Stimulated activated CD8-positive, alpha-beta memory T cell treated with anti-CD3 and anti-CD28 coated beads, Interleukin-4, amount 100 ng/mL, for 24 hours (primary cell): ENCODE measurements at regions not wholly inside any gene's neighbourhood (a gene's known extent, or its start where the extent isn't known, plus 50 kb on each side); places are given as distances from the start of the nearest gene placed in this dataset.

Experiments
- DNase-seq: peaks from one replicate; pipeline ENCODE4 v3.0.0-alpha.2; 2020; ENCODE audit warnings: low read depth

DNA sequence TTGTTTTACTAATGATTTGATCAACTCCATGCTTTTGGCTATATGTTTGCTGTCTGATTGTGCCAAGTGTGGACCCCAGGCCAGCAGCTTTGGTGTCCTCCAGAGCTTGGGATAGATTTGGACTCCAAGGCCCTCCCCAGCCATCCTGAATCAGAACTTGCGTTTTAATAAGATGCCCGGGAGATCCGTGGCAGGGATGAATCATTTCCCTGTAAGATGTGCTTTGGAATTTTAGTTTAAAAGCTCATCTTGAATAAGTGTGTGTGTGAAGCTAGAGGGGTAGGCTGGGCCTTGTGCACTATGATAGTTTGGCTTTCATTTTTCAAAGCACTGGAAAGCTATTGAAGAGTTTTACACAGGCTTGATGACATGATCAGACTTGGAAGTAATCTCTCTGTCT is 66.2 kb upstream of the SDK1 start:
- DNase-seq = no peak

DNA sequence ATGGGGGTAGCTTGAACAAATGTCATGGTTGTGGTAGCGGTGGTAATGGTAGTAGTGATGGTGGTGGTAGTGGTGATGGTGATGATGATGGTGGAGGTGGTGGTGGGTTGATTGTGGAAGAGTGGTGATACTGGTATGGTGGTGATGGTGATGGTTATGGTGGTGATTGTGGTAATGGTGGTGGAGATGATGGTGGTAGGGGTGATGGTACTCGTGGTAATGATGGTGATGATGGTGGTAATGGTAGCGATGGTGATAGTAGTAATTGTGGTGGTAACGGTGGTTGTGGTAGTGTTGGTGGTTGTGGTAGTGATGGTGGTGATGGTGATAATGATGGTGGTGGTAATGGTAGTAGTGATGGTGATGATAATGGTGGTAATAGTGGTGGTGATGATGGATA is 65.7 kb upstream of the SDK1 start:
- no peak for DNase-seq

DNA sequence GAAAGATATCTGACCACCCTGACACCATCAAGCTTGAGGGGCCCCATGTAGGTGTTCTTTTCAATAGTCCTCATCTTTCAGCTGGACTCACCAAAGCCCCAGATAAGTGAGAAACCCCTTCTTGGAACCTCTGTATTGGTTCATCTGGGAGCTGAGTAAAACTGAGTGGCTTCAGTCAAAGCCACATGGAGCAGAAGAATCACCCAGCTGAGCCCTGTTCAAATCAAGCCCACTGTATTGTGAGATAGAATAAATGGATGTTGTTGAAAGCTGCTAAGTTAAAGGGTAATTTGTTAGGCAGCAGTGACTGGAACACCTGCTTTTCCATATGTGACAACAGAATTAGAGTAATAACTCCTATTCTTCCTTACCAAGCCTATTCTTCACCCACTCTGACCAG is 64.8 kb upstream of the SDK1 start:
- no peak for DNase-seq

DNA sequence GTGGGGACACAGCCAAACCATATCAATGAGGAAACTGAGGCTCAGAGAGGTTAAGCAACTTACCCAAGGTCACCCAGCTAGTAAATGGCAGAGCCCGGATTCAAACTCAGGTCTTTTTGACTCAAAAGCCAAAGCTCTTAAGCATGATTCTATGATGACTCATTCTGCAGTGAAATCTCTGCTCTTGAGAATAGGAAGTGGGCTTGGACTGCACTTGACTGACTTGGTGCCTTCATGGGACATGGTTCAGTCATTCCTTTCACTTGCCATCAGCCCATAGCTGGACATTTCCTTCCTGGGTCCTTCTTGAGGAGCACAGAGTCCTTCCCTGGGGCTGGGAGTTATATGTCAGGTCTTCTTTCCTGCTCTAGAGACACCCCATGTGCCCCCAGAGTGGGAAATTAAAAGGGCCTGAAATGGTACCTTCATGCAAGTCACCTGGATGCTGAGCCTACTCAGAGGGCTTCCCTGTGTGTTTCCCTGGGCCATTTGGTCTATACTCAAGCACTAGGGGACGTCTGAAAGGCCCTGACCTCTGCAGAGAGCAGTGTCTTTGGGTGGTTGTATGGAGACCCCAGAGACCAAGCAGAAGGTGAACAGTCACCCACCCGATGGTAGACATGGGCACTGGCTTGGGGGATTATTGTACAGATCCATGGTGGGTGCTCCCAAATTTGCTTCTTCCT is 62.4 kb upstream of the SDK1 start:
- DNase-seq = no peak

DNA sequence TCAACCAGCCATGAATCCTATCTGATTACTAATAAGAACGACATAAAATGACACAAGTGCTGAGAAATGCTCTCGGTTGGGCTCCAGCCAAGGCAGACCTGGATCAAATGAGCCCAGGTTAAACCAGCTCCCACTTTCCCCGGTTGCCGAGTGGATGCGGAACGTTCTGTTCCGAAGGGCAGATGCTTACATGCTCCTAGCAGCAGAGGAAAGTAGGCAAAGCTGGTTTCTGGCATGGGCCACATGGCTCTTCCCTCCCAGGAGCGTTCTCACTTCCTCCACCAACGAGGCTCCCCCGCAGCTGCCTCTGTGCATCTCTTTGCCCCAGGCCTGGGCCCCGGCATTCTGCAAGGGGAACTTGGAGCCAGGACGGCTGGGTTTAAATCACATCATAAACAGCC is 61.8 kb upstream of the SDK1 start:
- DNase-seq = no peak

DNA sequence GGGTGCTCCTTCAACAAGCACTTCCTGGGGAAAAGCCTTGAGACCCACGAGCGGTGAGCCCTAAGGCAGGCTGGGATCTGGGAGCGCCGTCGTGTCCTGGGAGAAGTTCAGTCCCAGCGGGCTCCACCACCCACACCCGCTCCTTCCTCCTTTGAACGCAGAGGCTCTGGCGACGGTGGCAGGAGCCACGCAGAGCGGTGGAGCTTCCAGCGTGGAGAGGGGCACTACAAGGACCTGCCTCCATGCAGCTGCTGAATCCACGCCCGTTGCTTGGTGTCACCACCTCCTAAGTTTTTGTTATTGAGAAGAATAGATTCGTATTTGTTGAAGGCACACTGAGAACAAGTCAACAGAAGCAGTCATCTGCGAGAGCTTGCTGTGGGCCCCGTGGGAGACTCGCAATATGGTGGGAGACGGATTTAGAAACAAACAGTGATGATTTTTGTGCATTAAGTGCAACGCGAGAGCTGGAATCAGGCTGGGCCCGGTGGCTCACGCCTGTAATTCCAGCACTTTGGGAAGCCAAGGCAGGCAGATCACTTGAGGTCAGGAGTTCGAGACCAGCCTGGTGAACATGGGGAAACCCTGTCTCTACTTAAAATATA is 60.1 kb upstream of the SDK1 start:
- no peak for DNase-seq

GRCh38 chr7:3241686-3242258 is 59.3 kb upstream of the SDK1 start:
- DNase-seq = no peak

DNA sequence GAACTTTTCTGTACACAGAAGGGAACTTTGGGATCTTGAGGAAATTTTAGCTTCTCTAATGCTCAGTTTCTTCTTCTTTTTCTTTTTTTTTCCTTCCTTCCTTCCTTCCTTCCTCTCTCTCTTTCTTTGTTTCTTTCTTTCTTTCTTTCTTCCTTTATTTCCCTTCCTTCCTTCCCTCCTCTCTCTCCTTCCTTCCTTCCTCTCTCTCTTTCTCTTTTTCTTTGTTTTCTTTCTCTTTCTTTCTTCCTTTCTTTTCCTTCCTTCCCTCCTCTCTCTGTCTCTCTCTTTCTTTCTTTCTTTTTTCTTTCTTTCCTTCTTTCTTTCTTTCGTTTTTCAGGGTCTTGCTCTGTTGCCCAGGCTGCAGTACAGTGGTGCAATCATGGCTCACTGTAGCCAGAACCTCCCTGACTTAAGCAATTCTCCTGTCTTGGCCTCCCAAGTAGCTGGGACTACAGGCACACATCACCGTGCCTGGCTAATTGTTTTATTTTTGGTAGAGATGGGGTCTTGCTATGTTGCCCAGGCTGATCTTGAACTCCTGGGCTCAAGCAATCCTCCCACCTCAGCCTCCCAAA is 58.6 kb upstream of the SDK1 start:
- no peak for DNase-seq

GRCh38 chr7:3243256-3243655 is 57.8 kb upstream of the SDK1 start:
- no peak for DNase-seq

DNA sequence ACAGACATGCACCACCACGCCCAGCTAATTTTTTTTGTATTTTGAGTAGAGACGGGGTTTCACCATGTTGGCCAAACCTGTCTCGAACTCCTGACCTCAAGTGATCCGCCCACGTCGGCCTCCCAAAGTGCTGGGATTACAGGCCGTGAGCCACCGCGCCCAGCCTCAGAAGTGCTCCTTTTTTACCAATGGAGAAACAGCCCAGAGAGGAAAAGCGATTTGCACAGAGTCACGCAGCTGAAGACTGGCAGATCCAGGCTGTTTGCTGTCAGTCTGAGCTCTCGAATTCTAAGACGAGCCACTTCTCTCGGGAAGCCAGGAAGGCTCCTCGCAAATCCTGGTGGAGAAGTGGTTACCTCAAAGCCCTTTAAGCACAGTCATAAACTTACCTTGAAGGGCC is 57.4 kb upstream of the SDK1 start:
- no peak for DNase-seq

DNA sequence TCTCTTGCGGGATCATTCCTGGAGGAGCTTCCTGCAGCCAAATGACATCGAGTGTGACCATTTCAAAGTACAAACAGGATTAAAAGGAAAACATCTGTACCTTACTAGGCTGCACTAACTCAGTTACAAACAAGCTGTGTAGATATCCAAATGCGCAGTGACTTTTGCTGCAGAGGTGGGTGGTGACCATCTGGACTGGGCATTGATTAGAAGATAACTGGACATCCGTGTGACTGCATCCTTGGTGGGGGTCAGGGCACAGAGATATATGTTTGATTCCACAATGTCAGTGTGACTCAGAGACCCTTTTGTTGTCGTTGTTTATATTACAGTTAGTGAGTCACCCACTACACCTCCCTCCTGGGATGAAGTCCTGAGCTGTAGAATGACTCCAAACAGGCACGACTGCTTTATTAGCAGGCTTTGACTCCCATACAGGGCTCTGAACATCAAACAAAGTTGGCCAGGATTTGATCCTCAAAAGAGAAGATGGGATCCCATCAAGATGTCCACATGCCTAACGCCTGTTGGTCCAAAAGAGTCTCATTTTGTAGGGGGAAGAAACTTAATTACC is 56.7 kb upstream of the SDK1 start:
- no peak for DNase-seq

GRCh38 chr7:3245077-3245476 is 56.0 kb upstream of the SDK1 start:
- DNase-seq = no peak

GRCh38 chr7:3245721-3246120 is 55.3 kb upstream of the SDK1 start:
- DNase-seq = no peak

- no peak for DNase-seq
These were observed 54.9 kb upstream of the SDK1 start for GRCh38 chr7:3246127-3246526.

GRCh38 chr7:3246651-3247050 is 54.4 kb upstream of the SDK1 start:
- no peak for DNase-seq

GRCh38 chr7:3250725-3251124 is 50.3 kb upstream of the SDK1 start:
- no peak for DNase-seq
